ENCODE measurements at regions not wholly inside any gene's neighbourhood (a gene's known extent, or its start where the extent isn't known, plus 50 kb on each side); places are given as distances from the start of the nearest gene placed in this dataset.

DNA sequence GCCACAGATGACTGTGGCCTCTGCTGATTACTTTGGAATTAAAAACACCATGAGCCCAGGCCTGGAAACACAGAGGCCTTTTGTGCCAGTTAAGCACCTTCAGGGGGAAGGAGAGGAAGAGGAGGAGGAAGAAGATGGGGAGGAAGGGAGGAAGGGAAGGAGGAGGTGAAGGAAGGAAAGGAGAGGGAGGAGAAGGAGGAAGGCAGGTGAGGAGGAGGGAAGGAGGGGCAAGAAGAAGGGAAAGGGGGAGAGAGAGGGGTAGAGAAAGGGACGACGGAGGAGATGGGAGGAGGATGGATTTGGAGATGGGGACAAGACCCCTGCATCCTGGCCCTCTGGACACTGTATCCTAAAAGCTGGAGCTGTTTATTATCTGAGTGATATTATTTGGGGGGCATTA is 231.0 kb downstream of the UQCRFS1 start:
- peaks cover 0 to 9% (median 0%) of the 10 kb centered on the region in 7 donors for H3K27me3 ChIP-seq (replicated peaks in 1 of 7)
- TF ChIP-seq POLR2A (IDR thresholded peaks at IDR 0.05), result no peak
- peaks cover 0 to 15% (median 0%) of the 10 kb centered on the region in 8 donors for H3K9me3 ChIP-seq
- no peaks in the 10 kb centered on the region for H3K36me3 ChIP-seq
- WGBS, 5 donors, result 79 to 88% (median 85%) methylated on average over 2 of the region's 2 CpGs
- no peak overlapping the region for H3K4me3 ChIP-seq
- intact Hi-C loops (cut with DNase I; ENCODE audit: low total_unique reads), result no loop called here
- no peak overlapping the region for H3K27ac ChIP-seq
- no peak for DNase-seq
- no peaks in the 10 kb centered on the region for H3K4me1 ChIP-seq

DNA sequence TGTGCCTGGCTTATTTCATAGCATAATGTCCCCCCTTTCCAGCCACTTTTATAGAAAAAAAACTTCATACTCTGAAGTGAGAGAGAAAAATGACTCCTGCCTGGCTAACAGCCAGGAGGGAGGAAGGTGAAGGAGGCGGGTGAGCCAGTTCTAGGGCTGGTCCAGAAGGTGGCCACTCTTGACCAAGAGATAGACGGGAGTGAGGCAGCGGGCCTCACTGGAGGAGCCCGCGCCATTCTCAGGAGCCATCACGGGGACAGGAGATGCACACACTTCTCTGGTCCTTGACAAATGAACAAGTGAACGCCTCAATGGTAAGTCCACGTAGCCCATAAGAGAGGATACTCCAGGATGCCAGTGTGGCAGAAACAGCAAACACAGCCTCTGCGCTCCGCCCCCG is 231.4 kb downstream of the UQCRFS1 start:
- TF ChIP-seq POLR2A (IDR thresholded peaks at IDR 0.05) (no peak), POLR2AphosphoS5 (IDR thresholded peaks at IDR 0.05) (no peak)
- TF ChIP-seq, protein P1, sequence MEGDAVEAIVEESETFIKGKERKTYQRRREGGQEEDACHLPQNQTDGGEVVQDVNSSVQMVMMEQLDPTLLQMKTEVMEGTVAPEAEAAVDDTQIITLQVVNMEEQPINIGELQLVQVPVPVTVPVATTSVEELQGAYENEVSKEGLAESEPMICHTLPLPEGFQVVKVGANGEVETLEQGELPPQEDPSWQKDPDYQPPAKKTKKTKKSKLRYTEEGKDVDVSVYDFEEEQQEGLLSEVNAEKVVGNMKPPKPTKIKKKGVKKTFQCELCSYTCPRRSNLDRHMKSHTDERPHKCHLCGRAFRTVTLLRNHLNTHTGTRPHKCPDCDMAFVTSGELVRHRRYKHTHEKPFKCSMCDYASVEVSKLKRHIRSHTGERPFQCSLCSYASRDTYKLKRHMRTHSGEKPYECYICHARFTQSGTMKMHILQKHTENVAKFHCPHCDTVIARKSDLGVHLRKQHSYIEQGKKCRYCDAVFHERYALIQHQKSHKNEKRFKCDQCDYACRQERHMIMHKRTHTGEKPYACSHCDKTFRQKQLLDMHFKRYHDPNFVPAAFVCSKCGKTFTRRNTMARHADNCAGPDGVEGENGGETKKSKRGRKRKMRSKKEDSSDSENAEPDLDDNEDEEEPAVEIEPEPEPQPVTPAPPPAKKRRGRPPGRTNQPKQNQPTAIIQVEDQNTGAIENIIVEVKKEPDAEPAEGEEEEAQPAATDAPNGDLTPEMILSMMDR (IDR thresholded peaks at IDR 0.05 in 8 of 11, conservative IDR thresholded peaks at IDR 0.05 in 3 of 11), result no peak
- intact Hi-C loops (cut with DNase I; ENCODE audit: low total_unique reads), result no loop called here
- no peaks in the 10 kb centered on the region for H3K4me1 ChIP-seq
- H3K4me3 ChIP-seq, result no peak overlapping the region
- peaks cover 0 to 9% (median 0%) of the 10 kb centered on the region in 7 donors for H3K27me3 ChIP-seq (replicated peaks in 1 of 7)
- H3K27ac ChIP-seq, result no peak overlapping the region
- peaks cover 0 to 15% (median 0%) of the 10 kb centered on the region in 8 donors for H3K9me3 ChIP-seq
- no peaks in the 10 kb centered on the region for H3K36me3 ChIP-seq
- WGBS, 5 donors, result 73 to 89% (median 84%) methylated on average over 8 to 11 of the region's 11 CpGs
- no peak for DNase-seq

DNA sequence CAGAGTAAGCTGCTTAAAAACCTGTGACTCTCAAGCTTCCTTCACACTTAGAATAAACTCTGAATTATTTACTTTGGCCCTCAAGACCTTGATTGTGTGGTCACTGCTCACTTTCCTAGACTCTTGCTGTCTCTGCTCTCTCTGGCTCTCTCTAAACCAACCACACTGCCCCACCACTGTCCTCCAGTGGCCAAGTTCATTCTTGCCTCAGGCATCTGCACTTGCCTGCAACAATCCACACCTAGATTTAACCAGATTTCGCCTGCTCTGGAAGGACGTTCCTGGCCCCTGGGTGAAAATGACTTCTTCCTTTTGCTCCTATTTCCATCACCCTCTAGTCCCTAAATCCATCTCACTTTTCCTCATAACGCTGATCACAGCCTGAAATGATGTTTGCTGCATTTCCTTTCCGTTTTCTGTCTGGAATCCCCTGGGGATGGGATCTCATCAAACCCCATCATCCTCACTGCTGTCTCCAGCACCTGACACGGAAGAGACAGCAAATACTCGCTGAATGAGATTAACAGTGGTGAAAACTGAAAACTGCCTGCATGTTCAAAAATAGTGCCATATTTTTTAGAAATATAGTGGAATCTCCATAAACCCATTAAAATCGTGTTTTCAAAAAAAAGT is 232.6 kb downstream of the UQCRFS1 start:
- intact Hi-C loops (cut with DNase I; ENCODE audit: low total_unique reads), result no loop called here
- Histone ChIP-seq H3K9me3 (peaks cover 0 to 15% (median 0%) of the 10 kb centered on the region in 8 donors), H3K36me3 (no peaks in the 10 kb centered on the region), H3K4me3 (no peak overlapping the region), H3K27me3 (replicated peaks in 1 of 7) (peaks cover 0 to 9% (median 0%) of the 10 kb centered on the region in 7 donors), H3K27ac (no peak overlapping the region), H3K4me1 (no peaks in the 10 kb centered on the region)
- TF ChIP-seq POLR2A (IDR thresholded peaks at IDR 0.05), result no peak
- TF ChIP-seq, protein P1 (IDR thresholded peaks at IDR 0.05 in 8 of 11, conservative IDR thresholded peaks at IDR 0.05 in 3 of 11), result no peak
- no peak for DNase-seq
- 50 to 61% (median 58%) methylated on average over 7 of the region's 7 CpGs for WGBS, 5 donors

DNA sequence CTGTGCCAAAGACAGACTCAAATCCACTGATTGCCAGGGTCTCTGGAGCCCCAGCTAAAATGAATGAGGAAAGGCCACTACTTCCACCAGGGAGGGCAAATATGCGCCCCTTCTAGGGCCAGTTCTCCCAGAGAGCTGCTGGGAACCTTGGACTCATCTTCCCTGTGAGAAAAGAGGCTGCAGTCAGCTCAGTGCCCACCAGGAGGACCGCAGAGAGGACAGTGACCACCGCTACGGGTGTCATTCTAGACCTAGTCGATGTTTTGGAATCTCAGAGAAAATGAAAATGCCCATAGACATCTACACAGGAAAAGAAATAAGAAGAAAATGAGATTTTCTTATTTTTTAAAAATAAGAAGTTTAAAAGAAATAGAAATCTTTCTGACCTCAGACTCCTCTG is 235.1 kb downstream of the UQCRFS1 start:
- no peak overlapping the region for H3K4me3 ChIP-seq
- 69 to 77% (median 76%) methylated on average over 5 of the region's 5 CpGs for WGBS, 5 donors
- no peaks in the 10 kb centered on the region for H3K9me3 ChIP-seq
- no peaks in the 10 kb centered on the region for H3K4me1 ChIP-seq
- TF ChIP-seq, protein P1 (IDR thresholded peaks at IDR 0.05 in 8 of 11, conservative IDR thresholded peaks at IDR 0.05 in 3 of 11), result no peak
- no peak for TF ChIP-seq POLR2A (IDR thresholded peaks at IDR 0.05)
- no peak for TF ChIP-seq POLR2AphosphoS5 (IDR thresholded peaks at IDR 0.05)
- no peak overlapping the region for H3K27ac ChIP-seq
- H3K36me3 ChIP-seq, result no peaks in the 10 kb centered on the region
- intact Hi-C loops (cut with DNase I; ENCODE audit: low total_unique reads), result no loop called here
- peaks cover 0 to 9% (median 0%) of the 10 kb centered on the region in 7 donors for H3K27me3 ChIP-seq (replicated peaks in 1 of 7)
- no peak for DNase-seq

Measured in spleen (tissue), 11 donors.